GM12872 (cell line): ENCODE measurements at regions not wholly inside any gene's neighbourhood (a gene's known extent, or its start where the extent isn't known, plus 50 kb on each side); places are given as distances from the start of the nearest gene placed in this dataset.

Experiments
- CTCF ChIP-seq: IDR thresholded peaks from 3 replicates; pipeline ENCODE4 v1.5.1; 2011; ENCODE audit warnings: low read depth, mild to moderate bottlenecking, low read length, moderate library complexity; ENCODE audit not compliant: insufficient read depth

- no peak for TF ChIP-seq CTCF
Measured at GRCh38 chr20:22437354-22437753, 147.0 kb downstream of the FOXA2 start.

GRCh38 chr20:22431419-22431818, 153.0 kb downstream of the FOXA2 start:
- TF ChIP-seq CTCF, result no peak

- TF ChIP-seq CTCF, result no peak
Measured at GRCh38 chr20:22430746-22431168, 153.6 kb downstream of the FOXA2 start.

GRCh38 chr20:22430154-22430745, 154.1 kb downstream of the FOXA2 start:
- TF ChIP-seq CTCF, result no peak

GRCh38 chr20:22429175-22430153, 154.9 kb downstream of the FOXA2 start:
- no peak for TF ChIP-seq CTCF

GRCh38 chr20:22428051-22428450, 156.3 kb downstream of the FOXA2 start:
- no peak for TF ChIP-seq CTCF

GRCh38 chr20:22426772-22427171, 157.6 kb downstream of the FOXA2 start:
- no peak for TF ChIP-seq CTCF
